ENCODE measurements at regions not wholly inside any gene's neighbourhood (a gene's known extent, or its start where the extent isn't known, plus 50 kb on each side); places are given as distances from the start of the nearest gene placed in this dataset. TPM values are rescaled to one million over a fixed set of nuclear protein-coding genes. Genes with fewer than 3 reads are reported as not detected.

DNA sequence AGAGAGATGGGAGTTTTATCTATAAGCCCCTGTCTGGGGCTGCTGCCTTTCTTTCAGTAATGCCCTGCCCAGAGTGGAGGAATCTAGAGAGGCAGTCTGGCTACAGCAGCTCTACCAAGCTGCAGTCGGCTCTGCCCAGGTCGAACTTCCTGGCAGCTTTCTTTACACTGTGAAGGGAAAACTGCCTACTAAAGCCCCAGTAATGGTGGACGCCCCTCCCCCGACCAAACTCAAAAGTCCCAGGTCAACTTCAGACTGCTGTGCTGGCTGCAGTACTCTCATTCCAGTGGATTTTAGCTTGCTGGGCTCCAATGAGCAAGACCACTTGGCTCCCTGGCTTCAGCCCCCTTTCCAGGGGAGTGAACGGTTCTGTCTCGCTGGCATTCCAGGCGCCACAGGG is 65.9 kb upstream of the RARB start:
- Histone ChIP-seq H3K27me3 (ENCODE audit: control insufficient read depth, insufficient read depth, low read length) (no peaks in the 10 kb centered on the region), H3K4me3 (ENCODE audit: low read length) (no peak overlapping the region), H3K36me3 (ENCODE audit: insufficient read depth, low read length) (no peaks in the 10 kb centered on the region), H3K4me2 (ENCODE audit: low read length) (no peak overlapping the region), H3K9me3 (replicated peaks; ENCODE audit: low read length) (no peaks in the 10 kb centered on the region), H3K4me1 (ENCODE audit: control insufficient read depth, insufficient read depth, low read length) (no peaks in the 10 kb centered on the region), H3K9ac (ENCODE audit: low read depth, low read length) (no peak overlapping the region)

- Histone ChIP-seq H3K27me3 (ENCODE audit: control insufficient read depth, insufficient read depth, low read length) (no peaks in the 10 kb centered on the region), H3K4me2 (ENCODE audit: low read length) (no peak overlapping the region), H3K9ac (ENCODE audit: low read depth, low read length) (no peak overlapping the region), H3K9me3 (replicated peaks; ENCODE audit: low read length) (no peaks in the 10 kb centered on the region), H3K4me3 (ENCODE audit: low read length) (no peak overlapping the region), H3K4me1 (ENCODE audit: control insufficient read depth, insufficient read depth, low read length) (no peaks in the 10 kb centered on the region), H3K36me3 (ENCODE audit: insufficient read depth, low read length) (no peaks in the 10 kb centered on the region)
Observed at GRCh38 chr3:25365636-25366035, 62.4 kb upstream of the RARB start.

DNA sequence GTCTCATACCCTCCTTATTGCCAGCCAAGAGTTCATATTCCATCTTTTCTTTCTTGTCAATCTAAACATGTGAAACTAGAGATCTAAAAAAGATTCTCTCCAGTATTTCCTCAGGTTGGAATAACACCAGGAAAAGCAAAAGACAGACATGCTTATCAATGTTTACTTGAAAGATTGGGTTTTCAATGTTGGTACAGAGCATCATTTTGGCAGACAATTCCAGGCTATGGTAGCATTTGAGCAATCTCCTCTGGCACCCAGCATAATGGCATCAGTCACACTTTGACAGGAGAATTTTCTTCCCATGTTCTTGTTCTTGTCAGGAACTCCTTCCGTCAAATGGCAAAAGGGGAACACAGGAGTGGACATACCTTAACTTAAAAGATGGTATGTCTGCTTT is 61.0 kb upstream of the RARB start:
- Histone ChIP-seq H3K9me3 (replicated peaks; ENCODE audit: low read length) (no peaks in the 10 kb centered on the region), H3K4me3 (ENCODE audit: low read length) (no peak overlapping the region), H3K27me3 (ENCODE audit: control insufficient read depth, insufficient read depth, low read length) (no peaks in the 10 kb centered on the region), H3K36me3 (ENCODE audit: insufficient read depth, low read length) (no peaks in the 10 kb centered on the region), H3K4me2 (ENCODE audit: low read length) (no peak overlapping the region), H3K9ac (ENCODE audit: low read depth, low read length) (no peak overlapping the region), H3K4me1 (ENCODE audit: control insufficient read depth, insufficient read depth, low read length) (no peaks in the 10 kb centered on the region)

DNA sequence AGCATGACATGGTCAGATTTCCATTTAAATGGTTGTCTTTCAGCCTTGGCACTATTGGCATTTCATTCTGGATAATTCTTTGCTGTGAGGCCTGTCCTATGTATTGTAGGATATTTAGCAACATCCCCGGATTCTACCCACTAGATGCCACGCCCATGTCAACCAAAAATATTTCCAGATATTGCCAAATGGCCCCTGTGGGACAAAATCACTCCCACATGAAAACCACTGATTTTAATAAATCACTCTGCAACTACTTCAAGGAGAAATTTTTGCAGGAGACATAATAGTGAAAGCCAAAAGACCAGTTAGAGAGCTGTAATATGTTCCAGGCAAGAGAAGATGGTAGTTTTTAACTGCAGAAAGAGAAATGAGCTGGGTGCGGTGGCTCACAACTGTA is 55.9 kb upstream of the RARB start:
- no peaks in the 10 kb centered on the region for H3K9me3 ChIP-seq (replicated peaks; ENCODE audit: low read length)
- no peak overlapping the region for H3K9ac ChIP-seq (ENCODE audit: low read depth, low read length)
- no peak overlapping the region for H3K4me3 ChIP-seq (ENCODE audit: low read length)
- no peak overlapping the region for H3K4me2 ChIP-seq (ENCODE audit: low read length)
- H3K36me3 ChIP-seq (ENCODE audit: insufficient read depth, low read length), result no peaks in the 10 kb centered on the region
- H3K27me3 ChIP-seq (ENCODE audit: control insufficient read depth, insufficient read depth, low read length), result no peaks in the 10 kb centered on the region
- H3K4me1 ChIP-seq (ENCODE audit: control insufficient read depth, insufficient read depth, low read length), result no peaks in the 10 kb centered on the region

- Histone ChIP-seq H3K9ac (ENCODE audit: low read depth, low read length) (no peak overlapping the region), H3K27me3 (ENCODE audit: control insufficient read depth, insufficient read depth, low read length) (no peaks in the 10 kb centered on the region), H3K4me3 (ENCODE audit: low read length) (no peak overlapping the region), H3K36me3 (ENCODE audit: insufficient read depth, low read length) (no peaks in the 10 kb centered on the region), H3K4me1 (ENCODE audit: control insufficient read depth, insufficient read depth, low read length) (no peaks in the 10 kb centered on the region), H3K4me2 (ENCODE audit: low read length) (no peak overlapping the region), H3K9me3 (replicated peaks; ENCODE audit: low read length) (no peaks in the 10 kb centered on the region)
Observed at GRCh38 chr3:25376340-25376739, 51.7 kb upstream of the RARB start.

DNA sequence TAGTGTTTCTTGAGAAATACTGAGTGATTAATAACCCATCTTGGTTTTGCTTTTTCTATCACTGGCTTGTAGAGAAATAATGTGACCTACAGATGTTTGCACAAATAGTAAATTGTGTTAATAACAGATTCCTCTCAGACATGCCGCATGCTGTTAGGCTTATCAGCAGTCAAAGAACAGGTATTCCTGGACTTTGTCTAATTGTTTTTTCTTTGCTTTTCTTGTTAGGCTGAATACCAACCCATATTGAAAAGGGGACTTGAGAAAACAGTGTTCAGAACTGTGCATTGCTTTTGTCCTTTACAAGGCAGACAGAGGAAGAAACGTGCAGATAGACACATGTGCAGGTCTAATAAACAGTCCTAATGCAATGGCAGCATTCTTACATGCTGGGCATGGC is 51.0 kb upstream of the RARB start:
- H3K4me1 ChIP-seq (ENCODE audit: control insufficient read depth, insufficient read depth, low read length), result no peaks in the 10 kb centered on the region
- no peak overlapping the region for H3K9ac ChIP-seq (ENCODE audit: low read depth, low read length)
- no peak overlapping the region for H3K4me3 ChIP-seq (ENCODE audit: low read length)

More for the DNA sequence above, 51.0 kb upstream of the RARB start:
- no peaks in the 10 kb centered on the region for H3K27me3 ChIP-seq (ENCODE audit: control insufficient read depth, insufficient read depth, low read length)
- no peaks in the 10 kb centered on the region for H3K9me3 ChIP-seq (replicated peaks; ENCODE audit: low read length)
- no peak overlapping the region for H3K4me2 ChIP-seq (ENCODE audit: low read length)
- H3K36me3 ChIP-seq (ENCODE audit: insufficient read depth, low read length), result no peaks in the 10 kb centered on the region

Small RNA genes in the stretch of these regions (small RNA-seq; reads per million reads assigned to genes)
- gene RN7SL216P (not detected), gene RNA5SP125 (not detected), gene RNA5SP126 (not detected)
